Spinal cord (tissue), 9 donors: ENCODE measurements at regions not wholly inside any gene's neighbourhood (a gene's known extent, or its start where the extent isn't known, plus 50 kb on each side); places are given as distances from the start of the nearest gene placed in this dataset.
A peak's percentile ranks its signal among the peaks of the same experiment; 100 is the strongest.
"Not testable (repeated sequence)": the region's sequence is repeated elsewhere in the genome, so short reads cannot be mapped to it uniquely, and the experiment has no call there.

Experiments used
- DNase-seq, 6 donors: peaks; one replicate each; pipeline versions ENCODE4 v3.0.0 to v3.0.0-alpha.2; 2013 to 2015; ENCODE audit warnings: low spot score in 6 of 6, low read depth in 4 of 6
- H3K27ac ChIP-seq: one replicate; pipeline ENCODE4 v1.5.1; 2013; ENCODE audit warnings: low read depth, low read length, control low read depth
- H3K27me3 ChIP-seq: one replicate; pipeline ENCODE4 v1.6.1; 2013; ENCODE audit warnings: low read length; ENCODE audit not compliant: control insufficient read depth, insufficient read depth
- H3K36me3 ChIP-seq: one replicate; pipeline ENCODE4 v1.6.1; 2013; ENCODE audit warnings: low read length; ENCODE audit not compliant: control insufficient read depth, insufficient read depth
- H3K4me1 ChIP-seq: one replicate; pipeline ENCODE4 v1.6.1; 2013; ENCODE audit warnings: low read length; ENCODE audit not compliant: control insufficient read depth, insufficient read depth
- H3K4me3 ChIP-seq: one replicate; pipeline ENCODE4 v1.5.1; 2013; ENCODE audit warnings: low read depth, low read length, control low read depth
- H3K9me3 ChIP-seq: one replicate; pipeline ENCODE4 v1.6.1; 2013; ENCODE audit warnings: low read length; ENCODE audit not compliant: control insufficient read depth, insufficient read depth
- WGBS: methylation state at CpG from one replicate; pipeline ENCODE4 v1.1.5; 2013; ENCODE audit warnings: missing lambda C conversion rate; ENCODE audit not compliant: insufficient coverage; 5-methylcytosine and 5-hydroxymethylcytosine counted together
- donor health status: healthy.

DNA sequence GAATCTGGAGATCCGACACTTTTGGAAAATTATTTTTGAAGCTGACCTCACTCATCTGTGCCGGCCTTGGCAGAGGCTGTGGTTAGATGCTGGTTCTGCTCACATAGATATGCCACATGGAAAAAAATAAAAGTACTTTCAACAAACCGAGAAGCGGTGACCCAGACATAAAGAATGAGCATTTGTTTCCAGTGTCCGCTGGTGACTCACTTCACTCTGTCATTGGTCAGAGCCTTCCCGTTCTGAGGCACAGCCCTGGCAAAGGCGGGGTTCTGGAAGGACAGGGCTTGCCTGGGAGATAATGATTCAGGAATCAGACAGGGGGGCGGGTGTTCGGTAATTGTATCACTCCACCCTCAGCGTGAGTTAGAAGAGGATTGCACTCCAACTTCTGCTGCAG lies 172.4 kb upstream of the MXRA5 start:
- WGBS = 81% methylated on average over 6 of the region's 10 CpGs
- no peaks in the 10 kb centered on the region for H3K27me3 ChIP-seq
- DNase-seq = no peak
- no peaks in the 10 kb centered on the region for H3K9me3 ChIP-seq
- no peaks in the 10 kb centered on the region for H3K4me1 ChIP-seq
- no peak overlapping the region for H3K27ac ChIP-seq
- H3K36me3 ChIP-seq = no peaks in the 10 kb centered on the region
- no peak overlapping the region for H3K4me3 ChIP-seq

DNA sequence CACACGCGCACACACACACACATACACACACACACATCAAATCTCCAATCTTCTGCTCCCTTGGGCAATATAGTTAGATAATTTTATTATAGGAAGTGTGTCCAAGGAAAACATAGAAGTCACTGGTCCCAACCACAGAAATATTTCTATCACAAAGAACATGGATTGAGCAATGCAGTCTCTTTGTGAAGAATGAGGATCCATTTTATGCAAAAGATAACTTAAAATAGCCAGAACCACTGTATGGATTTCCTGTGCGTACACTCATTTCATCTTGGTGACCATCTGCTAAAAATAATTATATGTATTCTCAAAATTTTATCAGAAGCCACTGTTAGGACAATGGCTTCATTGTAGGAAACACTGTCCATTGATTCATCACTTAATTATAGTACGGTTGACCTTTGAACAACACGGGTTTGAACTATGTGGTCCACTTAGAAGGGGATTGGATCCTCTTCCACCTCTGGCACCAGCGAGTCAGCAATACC lies 169.6 kb upstream of the MXRA5 start:
- no peak for DNase-seq
- WGBS = no CpG with 5 or more reads among the region's 6 CpGs
- no peak overlapping the region for H3K27ac ChIP-seq
- H3K36me3 ChIP-seq = no peaks in the 10 kb centered on the region
- no peaks in the 10 kb centered on the region for H3K27me3 ChIP-seq
- no peaks in the 10 kb centered on the region for H3K9me3 ChIP-seq
- no peaks in the 10 kb centered on the region for H3K4me1 ChIP-seq
- H3K4me3 ChIP-seq = no peak overlapping the region

DNA sequence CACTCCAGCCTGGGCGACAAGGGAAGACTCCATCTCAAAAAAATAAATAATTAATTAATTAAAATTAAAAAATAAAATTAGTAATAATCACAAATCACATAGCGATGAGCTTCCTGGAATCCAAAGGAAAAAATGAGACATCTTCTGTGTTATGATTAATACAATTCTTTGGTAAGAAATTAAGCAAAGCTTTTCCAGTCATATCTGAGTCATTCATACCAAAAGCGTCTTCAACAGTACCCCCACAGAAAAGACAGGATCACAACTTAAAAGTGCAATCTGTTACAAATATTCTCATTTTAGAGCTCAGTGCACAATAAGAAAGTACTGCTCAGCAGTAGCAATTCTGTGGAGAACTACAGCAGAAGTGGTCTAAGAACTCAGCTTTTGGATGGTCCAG lies 168.5 kb upstream of the MXRA5 start:
- H3K36me3 ChIP-seq = no peaks in the 10 kb centered on the region
- DNase-seq = no peak
- H3K9me3 ChIP-seq = no peaks in the 10 kb centered on the region
- no peak overlapping the region for H3K4me3 ChIP-seq
- H3K27me3 ChIP-seq = no peaks in the 10 kb centered on the region
- WGBS = no CpG with 5 or more reads among the region's 3 CpGs
- no peak overlapping the region for H3K27ac ChIP-seq
- H3K4me1 ChIP-seq = no peaks in the 10 kb centered on the region

DNA sequence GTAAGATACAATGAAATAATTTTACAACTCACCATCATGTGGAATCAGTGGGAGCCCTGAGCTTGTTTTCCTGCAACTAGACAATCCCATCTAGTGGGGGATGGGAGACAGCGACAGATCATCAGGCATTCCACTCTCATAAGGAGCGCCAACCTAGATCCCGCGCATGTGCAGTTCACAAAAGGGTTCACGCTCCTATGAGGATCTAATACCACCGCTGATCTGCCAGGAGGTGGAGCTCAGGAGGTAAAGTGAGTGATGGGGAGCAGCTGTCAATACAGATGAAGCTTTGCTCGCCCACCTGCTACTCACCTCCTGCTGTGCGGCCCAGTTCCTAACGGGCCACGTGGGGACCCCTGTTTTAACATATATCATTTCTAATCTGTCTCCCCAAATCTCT lies 165.7 kb upstream of the MXRA5 start:
- H3K9me3 ChIP-seq, H3K27ac ChIP-seq, H3K4me1 ChIP-seq, H3K4me3 ChIP-seq, H3K27me3 ChIP-seq, H3K36me3 ChIP-seq: not testable (repeated sequence)
- WGBS = 20% methylated on average over 1 of the region's 10 CpGs
- DNase-seq = peak in 1 of 6 donors; percentile 7

DNA sequence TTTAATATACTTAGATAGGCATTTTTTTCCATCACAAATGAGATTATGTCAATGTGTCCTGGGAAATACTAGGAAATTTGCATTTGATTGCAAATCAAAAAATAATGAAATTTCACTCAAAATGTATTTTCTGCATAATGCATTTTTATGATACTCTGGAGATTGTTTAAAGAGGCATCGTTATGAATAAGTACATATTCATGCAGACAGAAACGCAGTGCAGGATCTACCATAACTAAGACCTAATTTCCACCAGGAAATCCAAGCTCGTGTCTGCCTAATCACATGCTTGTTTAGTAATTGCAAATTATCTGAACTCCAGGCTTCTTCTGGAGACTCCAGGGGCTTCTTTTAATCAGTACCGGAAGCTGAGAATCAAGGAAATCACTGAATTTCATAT lies 163.5 kb upstream of the MXRA5 start:
- Histone ChIP-seq H3K4me1 (no peaks in the 10 kb centered on the region), H3K36me3 (no peaks in the 10 kb centered on the region), H3K27me3 (no peaks in the 10 kb centered on the region), H3K4me3 (no peak overlapping the region), H3K27ac (no peak overlapping the region), H3K9me3 (no peaks in the 10 kb centered on the region)
- DNase-seq = peak in 2 of 6 donors; percentile 10 to 73
- no CpG with 5 or more reads among the region's 4 CpGs for WGBS

GRCh38 chrX:3504916-3505315 lies 158.5 kb upstream of the MXRA5 start:
- no peaks in the 10 kb centered on the region for H3K27me3 ChIP-seq
- no peaks in the 10 kb centered on the region for H3K4me1 ChIP-seq
- 100% methylated on average over 1 of the region's 3 CpGs for WGBS
- no peak overlapping the region for H3K4me3 ChIP-seq
- DNase-seq = no peak
- no peaks in the 10 kb centered on the region for H3K9me3 ChIP-seq
- H3K27ac ChIP-seq = no peak overlapping the region
- H3K36me3 ChIP-seq = no peaks in the 10 kb centered on the region

- Histone ChIP-seq H3K36me3 (no peaks in the 10 kb centered on the region), H3K4me1 (no peaks in the 10 kb centered on the region), H3K27me3 (no peaks in the 10 kb centered on the region), H3K4me3 (no peak overlapping the region), H3K27ac (no peak overlapping the region), H3K9me3 (no peaks in the 10 kb centered on the region)
- WGBS = 81% methylated on average over 19 of the region's 21 CpGs
- DNase-seq = no peak
These were observed 155.5 kb upstream of the MXRA5 start for GRCh38 chrX:3501833-3502535.

GRCh38 chrX:3495836-3496769 lies 149.7 kb upstream of the MXRA5 start:
- 86% methylated on average over 7 of the region's 12 CpGs for WGBS
- H3K9me3 ChIP-seq, H3K27me3 ChIP-seq, H3K4me1 ChIP-seq, H3K27ac ChIP-seq, H3K4me3 ChIP-seq, H3K36me3 ChIP-seq: not testable (repeated sequence)
- peak in 1 of 6 donors; percentile 56 for DNase-seq

- Histone ChIP-seq H3K36me3 (no peaks in the 10 kb centered on the region), H3K4me3 (no peak overlapping the region), H3K9me3 (no peaks in the 10 kb centered on the region), H3K27ac (no peak overlapping the region), H3K4me1 (no peaks in the 10 kb centered on the region), H3K27me3 (no peaks in the 10 kb centered on the region)
- DNase-seq = no peak
These were observed 147.2 kb upstream of the MXRA5 start for GRCh38 chrX:3493605-3494004.

- Histone ChIP-seq H3K9me3 (no peaks in the 10 kb centered on the region), H3K36me3 (no peaks in the 10 kb centered on the region), H3K27ac (no peak overlapping the region), H3K4me1 (no peaks in the 10 kb centered on the region), H3K4me3 (no peak overlapping the region), H3K27me3 (peaks cover 2% of the 10 kb centered on the region)
- WGBS = 87% methylated on average over 4 of the region's 8 CpGs
- DNase-seq = no peak
These were observed 139.3 kb upstream of the MXRA5 start for GRCh38 chrX:3485727-3486126.
